ENCODE measurements at regions not wholly inside any gene's neighbourhood (a gene's known extent, or its start where the extent isn't known, plus 50 kb on each side); places are given as distances from the start of the nearest gene placed in this dataset.

GRCh38 chr14:77985211-77985615, 185.0 kb upstream of the NRXN3 start:
- TF ChIP-seq, protein P1, sequence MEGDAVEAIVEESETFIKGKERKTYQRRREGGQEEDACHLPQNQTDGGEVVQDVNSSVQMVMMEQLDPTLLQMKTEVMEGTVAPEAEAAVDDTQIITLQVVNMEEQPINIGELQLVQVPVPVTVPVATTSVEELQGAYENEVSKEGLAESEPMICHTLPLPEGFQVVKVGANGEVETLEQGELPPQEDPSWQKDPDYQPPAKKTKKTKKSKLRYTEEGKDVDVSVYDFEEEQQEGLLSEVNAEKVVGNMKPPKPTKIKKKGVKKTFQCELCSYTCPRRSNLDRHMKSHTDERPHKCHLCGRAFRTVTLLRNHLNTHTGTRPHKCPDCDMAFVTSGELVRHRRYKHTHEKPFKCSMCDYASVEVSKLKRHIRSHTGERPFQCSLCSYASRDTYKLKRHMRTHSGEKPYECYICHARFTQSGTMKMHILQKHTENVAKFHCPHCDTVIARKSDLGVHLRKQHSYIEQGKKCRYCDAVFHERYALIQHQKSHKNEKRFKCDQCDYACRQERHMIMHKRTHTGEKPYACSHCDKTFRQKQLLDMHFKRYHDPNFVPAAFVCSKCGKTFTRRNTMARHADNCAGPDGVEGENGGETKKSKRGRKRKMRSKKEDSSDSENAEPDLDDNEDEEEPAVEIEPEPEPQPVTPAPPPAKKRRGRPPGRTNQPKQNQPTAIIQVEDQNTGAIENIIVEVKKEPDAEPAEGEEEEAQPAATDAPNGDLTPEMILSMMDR (conservative IDR thresholded peaks at IDR 0.05): no peak
- H3K27ac Mint-ChIP-seq: no peak overlapping the region
- peaks cover 24% of the 10 kb centered on the region for H3K4me1 Mint-ChIP-seq (ENCODE audit: unreplicated experiment)
- no peaks in the 10 kb centered on the region for H3K9me3 Mint-ChIP-seq
- DNase-seq (ENCODE audit: extremely low spot score, unreplicated experiment): no peak
- H3K4me3 Mint-ChIP-seq: no peak overlapping the region
- no peaks in the 10 kb centered on the region for H3K36me3 Mint-ChIP-seq
- H3K27me3 Mint-ChIP-seq: peaks cover 9% of the 10 kb centered on the region

GRCh38 chr14:77986773-77987172, 183.4 kb upstream of the NRXN3 start:
- no peak for DNase-seq (ENCODE audit: extremely low spot score, unreplicated experiment)
- peaks cover 19% of the 10 kb centered on the region for H3K4me1 Mint-ChIP-seq (ENCODE audit: unreplicated experiment)
- H3K4me3 Mint-ChIP-seq: no peak overlapping the region
- TF ChIP-seq, protein P1 (conservative IDR thresholded peaks at IDR 0.05): no peak
- H3K27me3 Mint-ChIP-seq: no peaks in the 10 kb centered on the region
- no peaks in the 10 kb centered on the region for H3K36me3 Mint-ChIP-seq
- H3K27ac Mint-ChIP-seq: no peak overlapping the region
- no peaks in the 10 kb centered on the region for H3K9me3 Mint-ChIP-seq

- H3K27ac Mint-ChIP-seq: no peak overlapping the region
- H3K36me3 Mint-ChIP-seq: no peaks in the 10 kb centered on the region
- no peaks in the 10 kb centered on the region for H3K27me3 Mint-ChIP-seq
- no peaks in the 10 kb centered on the region for H3K9me3 Mint-ChIP-seq
- H3K4me1 Mint-ChIP-seq (ENCODE audit: unreplicated experiment): peaks cover 19% of the 10 kb centered on the region
- no peak overlapping the region for H3K4me3 Mint-ChIP-seq
- TF ChIP-seq, protein P1 (conservative IDR thresholded peaks at IDR 0.05): no peak
- no peak for DNase-seq (ENCODE audit: extremely low spot score, unreplicated experiment)
These were observed 181.9 kb upstream of the NRXN3 start for GRCh38 chr14:77988096-77988870.

DNA sequence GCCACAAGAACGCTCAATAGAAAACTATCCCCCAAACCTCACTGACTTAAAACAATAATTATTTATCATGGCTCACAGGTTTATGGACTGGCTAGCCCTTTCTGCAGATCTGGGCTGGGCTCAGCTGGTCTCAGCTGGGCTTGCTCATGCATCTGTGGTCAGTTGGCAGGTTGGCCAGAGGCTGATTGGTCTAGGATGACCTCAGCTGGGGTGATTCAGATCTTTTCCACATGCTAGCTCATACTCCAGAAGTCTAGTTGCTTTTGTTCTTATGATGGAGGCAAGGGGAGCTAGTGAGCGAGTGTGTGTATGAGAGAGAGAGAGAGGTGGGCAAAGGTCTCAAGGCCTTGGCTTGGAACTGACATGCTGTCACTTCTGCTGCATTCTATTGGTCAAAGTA, 181.2 kb upstream of the NRXN3 start:
- Mint-ChIP-seq H3K4me1 (ENCODE audit: unreplicated experiment) (peaks cover 19% of the 10 kb centered on the region), H3K9me3 (no peaks in the 10 kb centered on the region), H3K36me3 (no peaks in the 10 kb centered on the region), H3K27ac (no peak overlapping the region), H3K27me3 (no peaks in the 10 kb centered on the region), H3K4me3 (no peak overlapping the region)
- TF ChIP-seq, protein P1 (conservative IDR thresholded peaks at IDR 0.05): no peak
- DNase-seq (ENCODE audit: extremely low spot score, unreplicated experiment): no peak

DNA sequence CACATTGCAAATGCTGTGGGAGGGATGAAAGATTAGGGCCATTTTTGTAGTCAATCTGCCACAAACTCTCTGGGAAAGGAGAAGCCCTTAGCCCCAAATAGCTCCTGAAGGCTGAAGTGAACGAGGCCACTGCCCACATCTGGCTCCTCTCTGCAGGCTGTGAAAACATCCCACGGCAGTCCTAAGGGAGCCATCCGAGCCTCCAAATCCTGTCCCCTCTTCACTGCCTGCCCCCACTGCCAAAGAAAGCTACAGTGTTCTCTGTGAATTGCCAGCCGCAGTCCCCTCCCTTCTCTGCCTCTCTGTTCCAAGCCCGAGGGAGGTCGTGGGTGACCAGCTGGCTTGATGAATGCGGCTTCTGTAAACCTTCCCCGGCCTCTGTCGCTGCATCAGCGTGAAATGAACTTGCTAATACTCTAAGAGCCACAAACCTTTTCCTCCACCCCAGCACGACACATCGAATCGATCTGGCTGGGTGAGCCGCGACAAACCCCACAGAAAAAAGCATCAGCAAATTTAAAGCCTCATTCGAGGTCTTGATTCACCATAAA, 180.7 kb upstream of the NRXN3 start:
- no peak overlapping the region for H3K27ac Mint-ChIP-seq
- no peaks in the 10 kb centered on the region for H3K36me3 Mint-ChIP-seq
- TF ChIP-seq, protein P1 (conservative IDR thresholded peaks at IDR 0.05): no peak
- H3K27me3 Mint-ChIP-seq: no peaks in the 10 kb centered on the region
- DNase-seq (ENCODE audit: extremely low spot score, unreplicated experiment): no peak
- peak overlapping the region; percentile 12 for H3K4me3 Mint-ChIP-seq
- H3K9me3 Mint-ChIP-seq: no peaks in the 10 kb centered on the region
- H3K4me1 Mint-ChIP-seq (ENCODE audit: unreplicated experiment): peaks cover 19% of the 10 kb centered on the region
